GM12875 (cell line): ENCODE measurements at regions not wholly inside any gene's neighbourhood (a gene's known extent, or its start where the extent isn't known, plus 50 kb on each side); places are given as distances from the start of the nearest gene placed in this dataset.

ENCODE experiments used
- H3K4me3 ChIP-seq: one replicate; pipeline ENCODE4 v1.5.1; 2011; ENCODE audit warnings: low read depth, low read length, control low read depth
- TF ChIP-seq, protein P1 (sequence below): IDR thresholded peaks from 2 replicates; pipeline ENCODE4 v1.5.1; 2011; ENCODE audit warnings: low read depth, mild to moderate bottlenecking, control low read depth, inconsistent platforms, low read length, moderate library complexity, borderline replicate concordance; ENCODE audit not compliant: insufficient read depth

DNA sequence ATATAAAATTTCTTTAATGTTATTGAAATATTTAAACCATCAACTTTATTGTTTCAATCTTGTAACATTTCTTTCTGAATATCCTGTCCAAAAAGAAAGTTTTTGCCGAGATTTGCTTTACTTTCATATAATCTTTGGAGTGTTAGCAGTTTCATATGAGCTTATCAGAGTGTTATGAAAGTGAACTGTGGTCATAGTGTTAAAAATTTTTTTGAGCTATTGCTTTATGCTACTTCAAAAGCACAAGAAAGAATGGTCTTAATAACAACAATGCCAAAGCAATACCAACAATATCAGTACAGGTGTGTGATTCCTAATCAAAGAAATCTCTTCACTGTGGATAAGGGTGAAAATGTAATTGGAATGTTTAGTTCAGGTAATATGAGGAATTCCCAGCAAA, 1994.9 kb upstream of the FLRT2 start:
- H3K4me3 ChIP-seq, result no peak overlapping the region
- TF ChIP-seq, protein P1, sequence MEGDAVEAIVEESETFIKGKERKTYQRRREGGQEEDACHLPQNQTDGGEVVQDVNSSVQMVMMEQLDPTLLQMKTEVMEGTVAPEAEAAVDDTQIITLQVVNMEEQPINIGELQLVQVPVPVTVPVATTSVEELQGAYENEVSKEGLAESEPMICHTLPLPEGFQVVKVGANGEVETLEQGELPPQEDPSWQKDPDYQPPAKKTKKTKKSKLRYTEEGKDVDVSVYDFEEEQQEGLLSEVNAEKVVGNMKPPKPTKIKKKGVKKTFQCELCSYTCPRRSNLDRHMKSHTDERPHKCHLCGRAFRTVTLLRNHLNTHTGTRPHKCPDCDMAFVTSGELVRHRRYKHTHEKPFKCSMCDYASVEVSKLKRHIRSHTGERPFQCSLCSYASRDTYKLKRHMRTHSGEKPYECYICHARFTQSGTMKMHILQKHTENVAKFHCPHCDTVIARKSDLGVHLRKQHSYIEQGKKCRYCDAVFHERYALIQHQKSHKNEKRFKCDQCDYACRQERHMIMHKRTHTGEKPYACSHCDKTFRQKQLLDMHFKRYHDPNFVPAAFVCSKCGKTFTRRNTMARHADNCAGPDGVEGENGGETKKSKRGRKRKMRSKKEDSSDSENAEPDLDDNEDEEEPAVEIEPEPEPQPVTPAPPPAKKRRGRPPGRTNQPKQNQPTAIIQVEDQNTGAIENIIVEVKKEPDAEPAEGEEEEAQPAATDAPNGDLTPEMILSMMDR, result no peak

DNA sequence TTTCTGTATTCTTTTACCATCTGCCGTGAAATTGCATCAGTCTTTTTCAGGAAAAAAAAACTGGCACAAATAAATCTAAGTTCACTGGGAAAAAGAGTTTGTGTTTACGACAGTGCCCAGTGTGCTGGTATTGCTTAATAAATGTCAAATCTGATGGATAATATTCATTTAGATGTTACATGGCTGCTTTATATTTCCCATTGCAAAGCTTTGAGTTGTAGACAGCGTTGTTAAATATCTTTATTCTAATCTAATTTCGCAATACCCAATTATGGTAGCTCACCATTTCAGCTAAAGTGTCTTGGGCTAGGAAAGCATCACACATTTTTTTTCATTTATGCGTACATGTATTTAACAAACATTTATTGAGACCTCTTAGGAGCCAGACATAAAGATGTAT, 1994.5 kb upstream of the FLRT2 start:
- TF ChIP-seq, protein P1, result no peak
- H3K4me3 ChIP-seq, result no peak overlapping the region

DNA sequence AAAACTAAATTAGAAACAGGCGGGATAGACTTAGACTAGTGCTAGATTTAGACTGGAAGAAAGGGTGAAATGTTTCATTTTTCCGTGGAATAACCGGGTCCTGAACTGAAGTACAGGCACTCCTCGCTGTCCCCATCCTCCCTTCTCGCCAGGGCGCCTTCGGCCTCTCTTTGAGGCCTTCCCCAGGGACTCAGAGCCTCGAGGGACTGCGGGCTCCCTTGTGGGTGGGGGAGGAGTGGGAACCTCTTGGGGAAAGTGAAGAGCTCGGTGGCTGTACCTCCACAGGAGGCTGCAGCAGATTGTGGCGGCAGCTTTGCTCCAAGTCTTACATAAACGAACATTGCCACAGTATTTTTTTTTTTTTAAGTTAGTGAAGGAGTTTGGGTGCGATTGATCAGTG, 1988.8 kb upstream of the FLRT2 start:
- no peak overlapping the region for H3K4me3 ChIP-seq
- TF ChIP-seq, protein P1, result no peak

DNA sequence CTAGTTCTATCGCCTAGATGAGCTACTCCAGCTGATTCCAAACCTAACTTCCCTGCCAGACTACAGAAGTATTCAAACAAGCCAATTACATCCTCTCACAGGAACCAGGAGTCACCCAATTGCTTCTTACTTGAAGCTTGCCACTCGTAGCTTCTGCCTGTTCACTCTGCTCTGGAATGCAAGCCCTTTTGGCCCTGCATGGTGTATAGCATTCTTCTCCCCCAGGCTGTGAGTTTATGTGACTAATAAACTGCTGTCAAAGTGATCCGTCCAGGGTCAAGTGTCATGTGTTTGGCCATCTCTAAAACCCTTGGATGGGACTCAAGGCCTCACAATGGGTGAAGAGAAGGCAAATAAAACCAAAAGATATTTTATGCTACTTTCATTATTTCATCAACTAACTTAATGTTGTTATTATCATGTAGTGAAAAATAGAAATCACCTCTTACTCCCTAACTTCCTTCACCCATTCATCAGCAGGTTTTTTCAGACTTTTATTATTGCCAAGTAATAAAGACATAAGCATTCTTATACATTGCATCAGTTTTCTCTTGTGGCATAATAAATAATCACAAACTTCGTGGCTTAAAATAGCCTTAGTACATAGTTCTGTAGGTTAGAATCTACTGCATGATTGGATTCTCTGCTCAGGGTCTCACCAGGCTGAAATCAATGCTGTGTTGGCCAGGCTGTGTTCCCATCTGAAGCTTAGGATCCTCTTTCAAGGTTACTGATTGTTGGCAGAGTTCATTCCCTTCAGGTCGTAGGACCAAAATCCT, 1981.7 kb upstream of the FLRT2 start:
- TF ChIP-seq, protein P1, result no peak
- H3K4me3 ChIP-seq, result no peak overlapping the region

DNA sequence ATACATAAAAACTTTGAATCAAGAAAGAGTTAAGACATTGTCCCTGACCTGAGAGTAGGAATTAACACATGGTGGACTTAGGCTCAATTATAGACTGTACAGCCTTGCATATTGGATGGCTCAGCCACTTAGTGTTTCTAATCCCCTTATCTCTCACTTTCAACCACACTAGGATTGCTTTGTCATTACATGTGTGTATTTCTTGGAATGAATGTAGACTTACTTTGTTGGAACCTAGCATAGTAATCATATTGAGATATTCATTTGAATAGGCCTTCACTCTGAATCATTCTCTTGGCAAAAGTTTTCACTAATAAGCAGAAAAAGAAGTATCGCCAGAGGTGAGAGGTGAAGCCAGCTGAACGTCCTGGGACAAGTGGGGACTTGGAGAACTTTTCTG, 1973.9 kb upstream of the FLRT2 start:
- TF ChIP-seq, protein P1, result no peak
- no peak overlapping the region for H3K4me3 ChIP-seq

DNA sequence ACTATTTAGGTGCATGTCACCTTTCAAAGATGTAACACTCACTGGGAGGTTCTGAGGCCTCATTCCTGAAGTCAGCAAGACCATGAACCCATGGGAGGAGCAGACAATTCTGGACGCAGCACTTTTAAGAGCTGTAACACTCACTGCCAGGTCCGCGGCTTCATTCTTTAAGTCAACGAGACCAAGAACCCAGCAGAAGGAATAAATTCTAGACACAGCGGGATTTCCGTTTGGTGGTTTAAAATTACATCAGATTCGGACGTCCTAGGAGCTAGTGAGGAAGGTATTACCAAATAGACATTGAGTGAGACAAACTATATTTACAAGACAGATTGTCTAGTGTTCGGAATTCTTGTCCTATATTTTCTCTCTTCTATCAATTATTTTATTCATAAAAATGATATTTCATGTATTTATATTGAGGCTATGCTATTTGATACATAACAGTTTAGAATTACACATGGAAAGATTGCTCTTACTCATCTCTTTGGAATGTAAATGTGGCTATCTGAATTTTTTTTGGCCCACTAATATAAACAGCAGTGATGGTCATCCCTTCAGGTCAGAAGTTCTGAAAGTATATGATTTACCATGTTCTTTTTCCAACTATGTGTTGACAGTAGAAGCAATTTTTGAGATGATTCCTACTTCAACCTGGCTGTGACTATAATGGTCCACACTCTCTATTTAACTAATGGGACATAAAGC, 1973.0 kb upstream of the FLRT2 start:
- TF ChIP-seq, protein P1, result no peak
- no peak overlapping the region for H3K4me3 ChIP-seq

DNA sequence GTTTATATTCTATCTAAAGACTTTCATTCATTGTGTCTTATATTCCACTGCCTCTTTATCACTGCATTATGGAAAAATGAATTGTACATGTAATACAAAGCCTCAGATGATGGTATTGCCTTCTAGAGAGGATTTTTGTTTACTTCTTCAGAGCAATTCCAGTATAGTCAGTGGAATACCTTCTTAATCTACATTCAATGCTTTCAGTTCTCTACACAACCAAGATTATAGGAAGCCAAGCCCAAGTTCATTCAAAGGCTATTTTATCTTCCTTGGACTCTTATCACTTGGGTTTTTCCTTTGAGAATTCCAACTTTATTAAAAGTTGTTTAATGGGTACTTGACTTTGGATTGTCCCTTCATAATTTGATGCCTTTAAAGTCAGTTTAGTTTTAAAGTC, 1971.0 kb upstream of the FLRT2 start:
- no peak overlapping the region for H3K4me3 ChIP-seq
- TF ChIP-seq, protein P1, result no peak
